Naive thymus-derived CD4-positive, alpha-beta T cell (primary cell): ENCODE measurements at regions not wholly inside any gene's neighbourhood (a gene's known extent, or its start where the extent isn't known, plus 50 kb on each side); places are given as distances from the start of the nearest gene placed in this dataset.

Experiments
- ATAC-seq: fragments of 150-1000 bp; cut with Tn5 transposase; 2 replicates; pipeline ENCODE4 v1.10.0; 2021; ENCODE audit warnings: mild to moderate bottlenecking, moderate library complexity
- CTCF ChIA-PET: fragments of 350-600 bp; sonication (Branson Sonifier 250); formaldehyde crosslinking; loops from one replicate; lab custom pipeline; 2021; ENCODE audit warnings: antibody characterized with exemption; lab: Charles Lee
- POLR2A ChIA-PET: fragments of 350-600 bp; sonication (Branson Sonifier 250); formaldehyde crosslinking; loops from one replicate; lab custom pipeline; 2021; ENCODE audit warnings: antibody characterized with exemption, inconsistent platforms; lab: Charles Lee
- DNase-seq, 9 donors: peaks; one replicate each; pipeline versions ENCODE4 v3.0.0 to v3.0.0-alpha.2; 2020 to 2022; ENCODE audit warnings: mixed read lengths in 1 of 9
- H3K27ac ChIP-seq: one replicate; pipeline ENCODE4 v1.7.0; 2013; ENCODE audit warnings: mild to moderate bottlenecking, low read depth, low read length, moderate library complexity
- H3K27me3 ChIP-seq, 2 donors: one replicate each; pipeline ENCODE4 v1.7.0; 2013; ENCODE audit warnings: low read length in 2 of 2, mild to moderate bottlenecking in 2 of 2, moderate library complexity in 2 of 2; ENCODE audit not compliant: control insufficient read depth in 2 of 2, insufficient read depth in 2 of 2
- H3K36me3 ChIP-seq, 3 experiments: 1 replicate in 2 of 3; 2 replicates in 1 of 3; pipeline ENCODE4 v1.7.0; 2013; ENCODE audit warnings: low read length in 3 of 3, mild to moderate bottlenecking in 3 of 3, moderate library complexity in 1 of 3; ENCODE audit not compliant: insufficient read depth in 3 of 3, control insufficient read depth in 2 of 3
- H3K4me1 ChIP-seq, 2 donors: one replicate each; pipeline ENCODE4 v1.7.0; 2013; ENCODE audit warnings: low read length in 2 of 2, mild to moderate bottlenecking in 2 of 2, moderate library complexity in 1 of 2; ENCODE audit not compliant: control insufficient read depth in 2 of 2, insufficient read depth in 2 of 2
- H3K4me3 ChIP-seq: 2 replicates; pipeline ENCODE4 v1.7.0; 2013; ENCODE audit warnings: mild to moderate bottlenecking, low read length
- H3K9me3 ChIP-seq, 3 experiments: 1 replicate in 2 of 3; 2 replicates in 1 of 3; pipeline ENCODE4 v1.7.0; 2013; ENCODE audit warnings: low read length in 3 of 3; ENCODE audit not compliant: control insufficient read depth in 2 of 3
- H3K27ac Mint-ChIP-seq, 9 donors: one replicate each; pipeline ENCODE4 v1.8.0; 2020 to 2022; ENCODE audit warnings: mixed read lengths in 9 of 9, mild to moderate bottlenecking in 8 of 9, moderate library complexity in 5 of 9, inconsistent platforms in 2 of 9
- H3K27me3 Mint-ChIP-seq, 5 donors: one replicate each; pipeline ENCODE4 v1.8.0; 2021 to 2022; ENCODE audit warnings: mixed read lengths in 5 of 5, mild to moderate bottlenecking in 1 of 5
- H3K36me3 Mint-ChIP-seq, 5 donors: one replicate each; pipeline ENCODE4 v1.8.0; 2020 to 2022; ENCODE audit warnings: mixed read lengths in 5 of 5, mild to moderate bottlenecking in 3 of 5, inconsistent platforms in 1 of 5
- H3K4me1 Mint-ChIP-seq, 7 donors: one replicate each; pipeline ENCODE4 v1.8.0; 2020 to 2022; ENCODE audit warnings: mixed read lengths in 7 of 7, mild to moderate bottlenecking in 3 of 7, inconsistent platforms in 1 of 7
- H3K4me3 Mint-ChIP-seq, 10 donors: one replicate each; pipeline ENCODE4 v1.8.0; 2020 to 2022; ENCODE audit warnings: mild to moderate bottlenecking in 10 of 10, mixed read lengths in 10 of 10, moderate library complexity in 6 of 10, inconsistent platforms in 2 of 10
- H3K9me3 Mint-ChIP-seq, 11 donors: one replicate each; pipeline ENCODE4 v1.8.0; 2020 to 2022; ENCODE audit warnings: mixed read lengths in 11 of 11, mild to moderate bottlenecking in 4 of 11, inconsistent platforms in 1 of 11, moderate library complexity in 1 of 11
- intact Hi-C, 2 donors: fragments of 100-400 bp; cut with micrococcal nuclease; formaldehyde crosslinking; loops; one replicate each; pipeline ENCODE4 v1.15.1; 2023

DNA sequence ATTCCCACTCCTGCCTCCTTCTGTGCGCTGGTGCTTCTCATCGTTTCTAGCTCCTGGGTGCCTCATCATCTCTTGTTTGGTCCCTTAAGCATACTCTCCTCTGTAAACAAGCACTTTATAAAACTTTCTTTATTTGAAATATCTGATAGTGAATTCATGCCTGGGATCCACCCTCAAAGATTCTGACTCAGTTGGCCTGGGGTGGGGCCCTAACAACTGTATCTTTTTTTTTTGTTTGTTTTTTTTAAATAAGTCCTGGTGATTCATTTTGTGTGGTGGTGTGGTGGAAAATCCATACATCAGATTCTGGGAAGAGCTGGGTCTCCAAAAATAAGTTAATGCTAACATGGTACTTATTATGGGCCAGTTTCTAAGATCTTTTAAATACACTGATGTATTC is 678.3 kb downstream of the TOX3 start:
- ChIA-PET CTCF (no interaction called here), POLR2A (no interaction called here)
- Histone ChIP-seq H3K4me3 (no peak overlapping the region), H3K36me3 (no peaks in the 10 kb centered on the region), H3K27me3 (no peaks in the 10 kb centered on the region), H3K4me1 (no peaks in the 10 kb centered on the region), H3K27ac (no peak overlapping the region), H3K9me3 (no peaks in the 10 kb centered on the region)
- intact Hi-C loops, result no loop called here
- Mint-ChIP-seq H3K36me3 (no peaks in the 10 kb centered on the region), H3K4me1 (no peaks in the 10 kb centered on the region), H3K27ac (no peak overlapping the region), H3K4me3 (no peak overlapping the region), H3K9me3 (peaks cover 0 to 18% (median 10%) of the 10 kb centered on the region in 11 donors), H3K27me3 (peaks cover 0 to 4% (median 0%) of the 10 kb centered on the region in 5 donors)
- ATAC-seq, result no peak
- DNase-seq, result no peak

DNA sequence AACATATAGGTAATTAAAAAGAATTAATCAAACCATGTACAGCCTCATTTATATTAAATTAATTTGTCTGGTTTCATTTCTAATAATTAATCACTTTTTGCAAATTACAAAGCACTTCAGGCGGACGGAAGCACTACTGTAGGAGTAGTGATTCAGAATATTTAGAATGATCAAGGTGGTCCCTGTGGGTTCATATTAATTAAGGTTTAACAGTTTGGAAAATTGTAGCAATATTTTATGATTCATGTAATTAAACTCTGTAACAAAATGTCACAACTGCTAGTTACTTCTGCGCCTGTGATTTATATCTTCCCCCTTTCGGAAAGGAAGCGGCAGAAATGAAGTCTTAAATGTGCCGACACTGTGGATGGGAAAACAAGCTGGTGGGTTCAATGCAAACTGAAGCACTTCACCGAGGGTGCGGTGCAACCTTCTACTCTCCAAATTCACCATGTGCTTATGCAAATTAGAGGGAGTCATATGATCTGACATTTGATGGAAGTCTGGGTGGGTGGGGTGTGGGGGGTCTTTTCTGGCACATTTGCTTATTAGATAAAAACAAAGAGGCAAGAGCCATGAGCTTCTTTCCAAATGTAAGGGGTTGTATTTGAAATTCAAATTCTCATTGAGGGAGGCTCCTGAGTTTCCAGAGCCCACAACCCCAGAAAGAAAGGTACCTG is 679.4 kb downstream of the TOX3 start:
- H3K9me3 ChIP-seq, result no peaks in the 10 kb centered on the region
- no peak overlapping the region for H3K4me3 ChIP-seq
- DNase-seq (no peak), ATAC-seq (no peak)
- ChIA-PET POLR2A (no interaction called here), CTCF (no interaction called here)
- Mint-ChIP-seq H3K27me3 (peaks cover 0 to 4% (median 0%) of the 10 kb centered on the region in 5 donors), H3K27ac (no peak overlapping the region), H3K4me1 (no peaks in the 10 kb centered on the region), H3K36me3 (no peaks in the 10 kb centered on the region), H3K4me3 (no peak overlapping the region), H3K9me3 (peaks cover 0 to 16% (median 9%) of the 10 kb centered on the region in 11 donors)
- H3K36me3 ChIP-seq, result no peaks in the 10 kb centered on the region
- H3K4me1 ChIP-seq, result no peaks in the 10 kb centered on the region
- H3K27me3 ChIP-seq, result no peaks in the 10 kb centered on the region
- H3K27ac ChIP-seq, result no peak overlapping the region
- intact Hi-C loops, result no loop called here

DNA sequence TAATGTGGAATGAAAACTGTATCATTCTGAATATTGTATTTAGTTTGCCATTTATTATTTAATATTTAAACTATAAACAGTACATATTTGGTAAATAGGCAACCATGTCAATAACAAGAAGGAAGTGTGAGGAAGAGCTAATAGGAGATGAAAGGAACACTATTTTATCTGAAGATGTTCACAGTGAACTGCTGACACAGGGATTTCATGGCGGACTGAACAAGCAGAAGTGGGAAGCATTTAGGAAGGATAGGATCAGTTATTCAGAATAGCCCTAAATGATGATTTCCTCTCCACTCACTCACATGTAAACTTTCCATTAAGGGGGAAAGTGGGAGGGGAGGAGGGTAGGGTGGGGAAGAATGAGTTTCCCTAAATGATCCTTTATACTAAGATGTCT is 682.4 kb downstream of the TOX3 start:
- no peaks in the 10 kb centered on the region for H3K27me3 ChIP-seq
- ChIA-PET POLR2A (no interaction called here), CTCF (no interaction called here)
- Mint-ChIP-seq H3K9me3 (peaks cover 0 to 11% (median 6%) of the 10 kb centered on the region in 11 donors), H3K27ac (no peak overlapping the region), H3K27me3 (peaks cover 0 to 4% (median 0%) of the 10 kb centered on the region in 5 donors), H3K36me3 (no peaks in the 10 kb centered on the region), H3K4me3 (no peak overlapping the region), H3K4me1 (no peaks in the 10 kb centered on the region)
- H3K4me3 ChIP-seq, result no peak overlapping the region
- no peaks in the 10 kb centered on the region for H3K9me3 ChIP-seq
- no peaks in the 10 kb centered on the region for H3K4me1 ChIP-seq
- no peak overlapping the region for H3K27ac ChIP-seq
- no peak for DNase-seq
- ATAC-seq, result no peak
- no peaks in the 10 kb centered on the region for H3K36me3 ChIP-seq
- intact Hi-C loops, result no loop called here

DNA sequence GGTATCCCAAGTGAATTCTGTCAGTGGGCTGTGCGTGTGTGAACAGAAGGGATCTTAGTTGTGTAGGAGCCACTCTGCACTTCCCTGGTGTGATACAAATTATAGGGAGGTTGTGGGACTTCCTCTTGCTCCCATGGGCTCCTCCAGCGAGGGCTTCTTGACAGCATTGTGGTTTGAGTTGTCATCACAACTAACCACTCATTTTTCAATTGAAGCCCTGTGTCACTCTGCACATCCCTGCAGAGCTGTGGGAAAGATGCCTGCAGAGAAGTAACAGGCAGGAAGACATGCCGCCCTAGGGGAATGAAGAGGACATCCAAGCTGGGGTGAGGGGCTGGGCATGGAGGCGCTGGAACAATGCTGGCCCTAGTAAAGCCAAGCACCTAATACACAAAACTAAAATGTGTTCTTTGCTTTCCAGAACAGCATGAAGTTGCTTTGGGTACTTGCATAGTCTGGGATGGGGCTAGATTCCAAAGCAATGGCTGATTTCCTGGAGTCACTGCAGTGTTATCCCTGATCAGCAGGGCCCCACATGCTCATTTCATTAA is 692.5 kb downstream of the TOX3 start:
- Histone ChIP-seq H3K27ac (no peak overlapping the region), H3K9me3 (no peaks in the 10 kb centered on the region), H3K4me3 (no peak overlapping the region), H3K4me1 (no peaks in the 10 kb centered on the region), H3K36me3 (no peaks in the 10 kb centered on the region), H3K27me3 (no peaks in the 10 kb centered on the region)
- Mint-ChIP-seq H3K27ac (no peak overlapping the region), H3K27me3 (no peaks in the 10 kb centered on the region), H3K36me3 (no peaks in the 10 kb centered on the region), H3K9me3 (peaks cover 2 to 22% (median 10%) of the 10 kb centered on the region in 11 donors), H3K4me3 (no peak overlapping the region), H3K4me1 (peaks cover 0 to 6% (median 0%) of the 10 kb centered on the region in 7 donors)
- DNase-seq, result no peak
- no peak for ATAC-seq
- ChIA-PET POLR2A (no interaction called here), CTCF (no interaction called here)
- intact Hi-C loops, result no loop called here

DNA sequence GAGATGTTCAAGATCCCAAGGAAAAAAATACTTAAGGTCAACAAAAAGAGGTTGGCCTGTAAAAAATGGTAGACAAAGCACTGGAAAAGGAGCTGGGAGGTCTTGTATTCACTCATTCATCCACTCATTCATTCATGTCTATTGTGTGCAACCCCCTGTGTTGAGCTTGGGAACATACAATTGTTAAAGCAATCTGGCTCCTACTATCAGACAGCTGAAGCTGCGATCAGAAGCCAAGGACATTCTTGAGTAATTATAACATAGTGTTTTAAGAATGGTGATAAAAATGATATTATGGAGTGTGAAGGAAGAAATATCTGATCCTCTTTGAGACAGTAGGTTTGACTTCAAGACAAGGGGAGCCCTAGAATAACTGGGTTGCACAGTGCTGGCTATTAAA is 693.4 kb downstream of the TOX3 start:
- DNase-seq (no peak), ATAC-seq (no peak)
- intact Hi-C loops, result no loop called here
- no peak overlapping the region for H3K4me3 ChIP-seq
- H3K27me3 ChIP-seq, result no peaks in the 10 kb centered on the region
- no peak overlapping the region for H3K4me3 Mint-ChIP-seq
- H3K27ac Mint-ChIP-seq, result no peak overlapping the region
- no peaks in the 10 kb centered on the region for H3K9me3 ChIP-seq
- H3K27ac ChIP-seq, result no peak overlapping the region
- no peaks in the 10 kb centered on the region for H3K4me1 ChIP-seq
- no peaks in the 10 kb centered on the region for H3K27me3 Mint-ChIP-seq
- CTCF ChIA-PET, result no interaction called here
- H3K9me3 Mint-ChIP-seq, result peaks cover 2 to 22% (median 9%) of the 10 kb centered on the region in 11 donors
- H3K4me1 Mint-ChIP-seq, result peaks cover 0 to 6% (median 0%) of the 10 kb centered on the region in 7 donors
- POLR2A ChIA-PET, result no interaction called here
- no peaks in the 10 kb centered on the region for H3K36me3 Mint-ChIP-seq
- H3K36me3 ChIP-seq, result no peaks in the 10 kb centered on the region

DNA sequence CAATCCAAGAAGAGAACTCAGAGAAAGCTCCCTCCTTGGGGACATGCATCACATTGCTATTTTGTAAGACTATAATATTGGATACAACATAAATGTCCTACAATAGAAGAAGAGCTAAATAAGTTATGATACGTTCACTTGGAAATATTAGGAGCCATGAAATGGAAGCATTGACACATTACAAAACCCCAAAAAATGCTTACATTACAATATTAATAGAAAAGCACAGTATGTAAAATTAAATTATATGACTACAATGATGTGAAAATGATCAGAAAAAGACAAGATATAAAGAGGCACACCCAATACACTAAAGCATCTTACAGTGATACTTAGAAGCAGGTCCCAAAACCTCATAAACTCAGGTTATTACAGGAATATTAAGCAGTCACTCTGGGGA is 694.1 kb downstream of the TOX3 start:
- intact Hi-C loops, result no loop called here
- no peak for ATAC-seq
- DNase-seq, result no peak
- H3K4me1 Mint-ChIP-seq, result peaks cover 0 to 6% (median 0%) of the 10 kb centered on the region in 7 donors
- Histone ChIP-seq H3K36me3 (no peaks in the 10 kb centered on the region), H3K4me3 (no peak overlapping the region), H3K27ac (no peak overlapping the region), H3K4me1 (no peaks in the 10 kb centered on the region), H3K27me3 (no peaks in the 10 kb centered on the region), H3K9me3 (no peaks in the 10 kb centered on the region)
- H3K36me3 Mint-ChIP-seq, result no peaks in the 10 kb centered on the region
- peaks cover 2 to 22% (median 9%) of the 10 kb centered on the region in 11 donors for H3K9me3 Mint-ChIP-seq
- H3K27ac Mint-ChIP-seq, result no peak overlapping the region
- POLR2A ChIA-PET, result no interaction called here
- CTCF ChIA-PET, result no interaction called here
- no peaks in the 10 kb centered on the region for H3K27me3 Mint-ChIP-seq
- H3K4me3 Mint-ChIP-seq, result no peak overlapping the region

DNA sequence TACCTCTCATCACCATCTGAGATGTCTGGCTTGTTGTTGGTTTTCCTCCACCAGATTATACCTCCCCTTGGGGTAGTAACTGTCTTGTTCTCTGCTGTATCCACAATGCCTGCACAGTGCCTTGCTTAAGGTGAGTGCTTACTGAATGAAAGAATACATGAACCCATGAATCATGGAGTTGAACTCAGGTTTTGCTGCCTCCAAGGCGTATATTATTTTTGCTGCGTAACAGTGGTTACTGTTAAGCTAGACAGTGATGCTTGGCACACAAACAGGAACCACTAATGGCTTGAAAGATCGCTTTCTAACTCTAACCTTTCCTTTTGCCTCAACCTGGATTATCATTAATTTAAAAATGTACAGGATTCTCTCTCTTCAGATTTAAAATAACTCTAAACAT is 695.8 kb downstream of the TOX3 start:
- Mint-ChIP-seq H3K4me1 (peaks cover 0 to 3% (median 0%) of the 10 kb centered on the region in 7 donors), H3K9me3 (peaks cover 2 to 18% (median 8%) of the 10 kb centered on the region in 11 donors), H3K27ac (no peak overlapping the region), H3K36me3 (no peaks in the 10 kb centered on the region), H3K27me3 (no peaks in the 10 kb centered on the region), H3K4me3 (no peak overlapping the region)
- H3K36me3 ChIP-seq, result no peaks in the 10 kb centered on the region
- no peaks in the 10 kb centered on the region for H3K27me3 ChIP-seq
- H3K27ac ChIP-seq, result no peak overlapping the region
- POLR2A ChIA-PET, result no interaction called here
- CTCF ChIA-PET, result no interaction called here
- H3K9me3 ChIP-seq, result no peaks in the 10 kb centered on the region
- no peaks in the 10 kb centered on the region for H3K4me1 ChIP-seq
- no peak overlapping the region for H3K4me3 ChIP-seq
- ATAC-seq (no peak), DNase-seq (no peak)
- intact Hi-C loops, result no loop called here
